ENCODE measurements at regions not wholly inside any gene's neighbourhood (a gene's known extent, or its start where the extent isn't known, plus 50 kb on each side); places are given as distances from the start of the nearest gene placed in this dataset.

DNA sequence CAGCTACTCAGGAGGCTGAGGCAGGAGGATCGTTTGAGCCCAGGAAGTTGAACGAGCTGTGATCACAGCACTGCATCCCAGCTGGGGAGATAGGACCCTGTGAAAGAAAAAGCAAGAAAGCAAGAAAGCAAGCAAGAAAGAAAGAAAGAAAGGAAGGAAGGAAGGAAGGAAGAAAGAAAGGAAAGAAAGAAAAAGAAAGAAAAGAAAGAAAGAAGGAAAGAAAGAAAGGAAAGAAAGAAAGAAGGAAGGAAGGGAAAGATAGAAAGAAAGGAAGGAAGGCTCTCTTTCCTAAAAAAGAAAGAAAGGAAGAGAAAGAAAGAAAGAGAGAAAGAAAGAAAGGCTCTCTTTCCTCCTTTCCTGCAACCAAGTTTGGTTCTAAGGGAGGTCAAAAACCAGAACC, 380.3 kb downstream of the PCNX1 start:
- Histone ChIP-seq H3K27ac (ENCODE audit: low read length) (no peak overlapping the region), H3K9me2 (replicated peaks; ENCODE audit: insufficient read depth, low read length) (no peaks in the 10 kb centered on the region), H3K4me3 (ENCODE audit: low read length) (no peak overlapping the region), H4K20me1 (ENCODE audit: insufficient read depth, low read depth, low read length) (no peaks in the 10 kb centered on the region), H3K27me3 (ENCODE audit: low read length) (no peaks in the 10 kb centered on the region), H3K79me2 (ENCODE audit: low read length) (no peaks in the 10 kb centered on the region), H2AFZ (ENCODE audit: low read length) (no peak overlapping the region), H3K9me3 (ENCODE audit: low read length) (no peaks in the 10 kb centered on the region), H3K4me1 (ENCODE audit: low read length) (no peaks in the 10 kb centered on the region), H3K36me3 (ENCODE audit: insufficient read depth, low read length) (no peaks in the 10 kb centered on the region), H3K4me2 (ENCODE audit: low read depth, low read length, poor library complexity, severe bottlenecking) (no peak overlapping the region), H3K9ac (ENCODE audit: low read length) (no peak overlapping the region)
- no peak for DNase-seq

DNA sequence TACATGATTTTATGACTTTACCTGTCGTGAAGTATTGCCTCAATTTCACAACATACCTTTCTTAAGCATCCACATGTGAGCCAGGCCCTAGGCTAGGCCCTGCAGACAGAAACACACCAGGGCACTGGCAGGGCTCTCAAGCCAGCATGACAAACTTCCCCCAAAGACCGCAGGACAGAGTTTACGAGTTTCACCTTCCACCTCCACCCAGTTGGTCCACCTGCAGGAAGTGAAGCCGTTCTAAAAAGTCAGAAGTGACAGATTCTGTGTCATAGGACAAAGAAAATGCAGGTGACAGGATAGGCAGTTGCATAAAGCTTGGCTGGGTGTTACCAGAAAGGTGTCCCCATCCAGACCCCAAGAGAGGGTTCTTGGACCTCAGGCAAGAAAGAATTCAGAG, 382.3 kb downstream of the PCNX1 start:
- H3K27ac ChIP-seq (ENCODE audit: low read length): no peak overlapping the region
- no peak overlapping the region for H3K4me2 ChIP-seq (ENCODE audit: low read depth, low read length, poor library complexity, severe bottlenecking)
- H4K20me1 ChIP-seq (ENCODE audit: insufficient read depth, low read depth, low read length): no peaks in the 10 kb centered on the region
- H3K9me2 ChIP-seq (replicated peaks; ENCODE audit: insufficient read depth, low read length): no peaks in the 10 kb centered on the region
- H3K9ac ChIP-seq (ENCODE audit: low read length): no peak overlapping the region
- no peaks in the 10 kb centered on the region for H3K79me2 ChIP-seq (ENCODE audit: low read length)
- DNase-seq: no peak
- H3K36me3 ChIP-seq (ENCODE audit: insufficient read depth, low read length): no peaks in the 10 kb centered on the region
- no peak overlapping the region for H2AFZ ChIP-seq (ENCODE audit: low read length)
- no peaks in the 10 kb centered on the region for H3K4me1 ChIP-seq (ENCODE audit: low read length)
- H3K4me3 ChIP-seq (ENCODE audit: low read length): no peak overlapping the region
- H3K9me3 ChIP-seq (ENCODE audit: low read length): no peaks in the 10 kb centered on the region
- H3K27me3 ChIP-seq (ENCODE audit: low read length): no peaks in the 10 kb centered on the region

DNA sequence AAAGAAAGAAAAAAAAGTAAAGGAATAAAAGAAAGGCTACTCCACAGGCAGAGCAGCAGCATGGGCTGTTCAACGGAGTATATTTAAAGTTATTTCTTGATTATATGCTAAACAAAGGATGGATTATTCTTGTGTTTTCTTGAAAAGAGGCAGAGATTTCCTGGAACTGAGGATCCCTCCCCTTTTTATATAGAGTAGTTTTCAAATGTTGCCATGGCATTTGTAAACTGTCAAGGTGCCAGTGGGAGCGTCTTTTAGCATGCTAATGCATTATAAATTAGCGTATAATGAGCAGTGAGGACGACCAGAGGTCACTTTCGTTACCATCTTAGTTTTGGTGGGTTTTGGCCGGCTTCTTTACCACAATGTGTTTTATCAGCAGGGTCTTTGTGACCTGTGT, 383.0 kb downstream of the PCNX1 start:
- no peak overlapping the region for H3K4me2 ChIP-seq (ENCODE audit: low read depth, low read length, poor library complexity, severe bottlenecking)
- no peak overlapping the region for H3K9ac ChIP-seq (ENCODE audit: low read length)
- no peaks in the 10 kb centered on the region for H3K4me1 ChIP-seq (ENCODE audit: low read length)
- no peak overlapping the region for H3K4me3 ChIP-seq (ENCODE audit: low read length)
- H3K9me3 ChIP-seq (ENCODE audit: low read length): no peaks in the 10 kb centered on the region
- H3K27me3 ChIP-seq (ENCODE audit: low read length): no peaks in the 10 kb centered on the region
- no peaks in the 10 kb centered on the region for H3K36me3 ChIP-seq (ENCODE audit: insufficient read depth, low read length)
- H3K79me2 ChIP-seq (ENCODE audit: low read length): no peaks in the 10 kb centered on the region
- no peak overlapping the region for H3K27ac ChIP-seq (ENCODE audit: low read length)
- no peak for DNase-seq
- H4K20me1 ChIP-seq (ENCODE audit: insufficient read depth, low read depth, low read length): no peaks in the 10 kb centered on the region
- no peaks in the 10 kb centered on the region for H3K9me2 ChIP-seq (replicated peaks; ENCODE audit: insufficient read depth, low read length)
- H2AFZ ChIP-seq (ENCODE audit: low read length): no peak overlapping the region

DNA sequence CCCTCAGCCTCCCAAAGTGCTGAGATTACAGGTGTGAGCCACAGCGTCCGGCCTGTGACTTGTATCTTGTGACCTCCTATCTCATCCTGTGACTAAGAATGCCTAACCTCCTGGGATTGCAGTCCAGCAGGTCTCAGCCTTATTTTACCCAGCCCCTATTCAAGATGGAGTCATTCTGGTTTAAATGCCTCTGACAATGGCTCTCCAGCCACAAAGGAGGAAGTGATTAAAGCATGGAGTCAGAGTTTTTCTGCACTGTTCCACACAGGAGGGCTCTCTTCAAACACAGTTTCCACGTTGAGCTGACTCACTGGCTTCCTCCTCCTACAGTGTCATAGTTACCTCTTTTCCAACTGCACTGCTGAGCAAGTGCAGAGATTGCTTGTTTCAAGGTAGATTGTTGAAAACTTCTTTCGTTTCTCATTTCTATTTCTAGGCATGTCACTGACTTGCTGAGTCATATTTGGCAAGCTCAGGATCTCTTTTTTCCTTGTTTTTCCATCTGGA, 383.8 kb downstream of the PCNX1 start:
- no peak for DNase-seq
- H4K20me1 ChIP-seq (ENCODE audit: insufficient read depth, low read depth, low read length): no peaks in the 10 kb centered on the region
- no peak overlapping the region for H2AFZ ChIP-seq (ENCODE audit: low read length)
- H3K36me3 ChIP-seq (ENCODE audit: insufficient read depth, low read length): no peaks in the 10 kb centered on the region
- H3K4me3 ChIP-seq (ENCODE audit: low read length): no peak overlapping the region
- H3K27ac ChIP-seq (ENCODE audit: low read length): no peak overlapping the region
- no peak overlapping the region for H3K4me2 ChIP-seq (ENCODE audit: low read depth, low read length, poor library complexity, severe bottlenecking)
- no peaks in the 10 kb centered on the region for H3K9me3 ChIP-seq (ENCODE audit: low read length)
- H3K9me2 ChIP-seq (replicated peaks; ENCODE audit: insufficient read depth, low read length): no peaks in the 10 kb centered on the region
- no peaks in the 10 kb centered on the region for H3K79me2 ChIP-seq (ENCODE audit: low read length)
- no peaks in the 10 kb centered on the region for H3K27me3 ChIP-seq (ENCODE audit: low read length)
- H3K9ac ChIP-seq (ENCODE audit: low read length): no peak overlapping the region
- no peaks in the 10 kb centered on the region for H3K4me1 ChIP-seq (ENCODE audit: low read length)

DNA sequence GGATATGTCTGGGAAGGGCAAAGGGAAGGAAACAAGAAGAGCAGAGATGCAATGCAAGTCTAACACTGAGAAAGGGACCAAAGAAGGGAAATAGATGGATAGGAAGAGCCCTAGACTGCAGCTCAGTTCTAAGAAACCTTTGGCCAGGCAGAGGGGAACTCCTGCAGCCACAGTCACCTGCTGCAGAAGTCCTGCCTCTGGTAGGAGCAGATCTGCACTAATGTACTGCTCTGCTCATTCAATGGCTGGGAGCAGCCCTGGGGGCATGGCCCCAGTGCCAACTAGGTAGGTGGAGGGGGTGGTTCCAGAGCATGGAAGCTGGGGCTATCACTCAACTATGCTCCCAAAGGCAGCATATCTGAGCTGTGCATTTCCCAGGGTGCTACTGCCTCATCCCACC, 388.9 kb downstream of the PCNX1 start:
- DNase-seq: no peak
- Histone ChIP-seq H3K27me3 (ENCODE audit: low read length) (no peaks in the 10 kb centered on the region), H3K4me3 (ENCODE audit: low read length) (no peak overlapping the region), H3K9me2 (replicated peaks; ENCODE audit: insufficient read depth, low read length) (no peaks in the 10 kb centered on the region), H2AFZ (ENCODE audit: low read length) (no peak overlapping the region), H4K20me1 (ENCODE audit: insufficient read depth, low read depth, low read length) (no peaks in the 10 kb centered on the region), H3K9ac (ENCODE audit: low read length) (no peak overlapping the region), H3K27ac (ENCODE audit: low read length) (no peak overlapping the region), H3K36me3 (ENCODE audit: insufficient read depth, low read length) (no peaks in the 10 kb centered on the region), H3K79me2 (ENCODE audit: low read length) (no peaks in the 10 kb centered on the region), H3K4me2 (ENCODE audit: low read depth, low read length, poor library complexity, severe bottlenecking) (no peak overlapping the region), H3K4me1 (ENCODE audit: low read length) (no peaks in the 10 kb centered on the region), H3K9me3 (ENCODE audit: low read length) (no peaks in the 10 kb centered on the region)

DNA sequence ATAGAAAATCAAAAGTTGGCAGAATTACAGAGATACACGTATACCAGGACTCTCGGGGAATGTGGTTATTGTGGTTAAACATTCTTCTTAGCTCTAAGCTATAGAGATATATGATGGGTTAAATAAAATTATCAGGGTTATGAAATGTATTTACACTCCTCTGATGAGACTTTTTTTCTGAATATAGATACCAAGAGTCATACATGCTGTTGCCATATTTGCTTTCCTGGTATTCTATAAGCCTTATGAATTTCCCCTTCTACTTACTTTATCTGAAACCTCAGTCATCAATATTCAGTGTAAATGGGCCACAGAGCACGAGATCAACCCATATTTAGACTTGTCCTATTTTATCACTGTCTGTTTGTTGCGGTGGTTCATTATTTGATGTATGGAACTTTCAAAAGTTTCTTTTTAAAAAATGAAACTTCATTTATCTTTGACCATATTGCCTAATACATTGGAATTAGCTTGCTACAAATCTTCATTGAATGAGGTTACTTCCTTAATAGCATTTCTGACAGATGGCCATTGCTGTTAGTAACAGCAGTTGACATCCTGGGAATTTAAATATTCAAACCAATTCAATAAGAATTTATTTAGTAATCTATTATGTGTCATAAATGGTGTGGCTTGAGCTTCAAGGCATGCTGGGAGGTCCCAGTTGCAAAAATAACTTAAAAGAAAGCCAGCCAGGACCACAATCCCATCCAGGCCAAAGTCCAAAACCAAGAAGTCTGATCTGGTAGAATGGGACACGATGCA, 393.5 kb downstream of the PCNX1 start:
- H3K9me2 ChIP-seq (replicated peaks; ENCODE audit: insufficient read depth, low read length): no peaks in the 10 kb centered on the region
- no peaks in the 10 kb centered on the region for H3K4me1 ChIP-seq (ENCODE audit: low read length)
- no peaks in the 10 kb centered on the region for H3K36me3 ChIP-seq (ENCODE audit: insufficient read depth, low read length)
- no peak for DNase-seq
- H3K27ac ChIP-seq (ENCODE audit: low read length): no peak overlapping the region
- no peak overlapping the region for H3K4me3 ChIP-seq (ENCODE audit: low read length)
- no peaks in the 10 kb centered on the region for H3K27me3 ChIP-seq (ENCODE audit: low read length)
- H3K9ac ChIP-seq (ENCODE audit: low read length): no peak overlapping the region
- no peaks in the 10 kb centered on the region for H4K20me1 ChIP-seq (ENCODE audit: insufficient read depth, low read depth, low read length)
- H3K9me3 ChIP-seq (ENCODE audit: low read length): no peaks in the 10 kb centered on the region
- H3K4me2 ChIP-seq (ENCODE audit: low read depth, low read length, poor library complexity, severe bottlenecking): no peak overlapping the region
- no peak overlapping the region for H2AFZ ChIP-seq (ENCODE audit: low read length)
- H3K79me2 ChIP-seq (ENCODE audit: low read length): no peaks in the 10 kb centered on the region

DNA sequence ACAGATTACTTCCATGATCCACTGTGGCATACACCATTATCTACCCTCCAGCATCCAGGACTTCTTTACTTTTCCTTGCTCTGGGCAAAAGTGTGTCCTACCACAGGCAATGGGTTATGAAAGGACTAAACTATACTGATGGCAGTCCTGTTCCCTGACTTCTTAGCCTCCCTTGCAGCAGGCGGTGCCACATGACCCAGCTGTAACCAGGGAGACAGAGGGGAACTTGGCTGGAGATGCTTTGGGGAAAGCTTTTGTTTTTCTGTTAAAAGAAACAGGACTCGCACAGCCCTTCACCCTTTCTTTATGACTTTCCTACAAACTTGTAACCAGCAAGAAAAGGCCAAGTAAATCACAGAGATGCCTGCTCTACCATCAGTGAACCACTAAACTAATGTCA, 394.4 kb downstream of the PCNX1 start:
- H3K9ac ChIP-seq (ENCODE audit: low read length): no peak overlapping the region
- no peak overlapping the region for H2AFZ ChIP-seq (ENCODE audit: low read length)
- H3K79me2 ChIP-seq (ENCODE audit: low read length): no peaks in the 10 kb centered on the region
- H4K20me1 ChIP-seq (ENCODE audit: insufficient read depth, low read depth, low read length): no peaks in the 10 kb centered on the region
- H3K27ac ChIP-seq (ENCODE audit: low read length): no peak overlapping the region
- no peak overlapping the region for H3K4me3 ChIP-seq (ENCODE audit: low read length)
- no peak for DNase-seq
- H3K9me3 ChIP-seq (ENCODE audit: low read length): no peaks in the 10 kb centered on the region
- no peaks in the 10 kb centered on the region for H3K27me3 ChIP-seq (ENCODE audit: low read length)
- H3K4me1 ChIP-seq (ENCODE audit: low read length): no peaks in the 10 kb centered on the region
- no peaks in the 10 kb centered on the region for H3K9me2 ChIP-seq (replicated peaks; ENCODE audit: insufficient read depth, low read length)
- H3K36me3 ChIP-seq (ENCODE audit: insufficient read depth, low read length): no peaks in the 10 kb centered on the region
- no peak overlapping the region for H3K4me2 ChIP-seq (ENCODE audit: low read depth, low read length, poor library complexity, severe bottlenecking)

DNA sequence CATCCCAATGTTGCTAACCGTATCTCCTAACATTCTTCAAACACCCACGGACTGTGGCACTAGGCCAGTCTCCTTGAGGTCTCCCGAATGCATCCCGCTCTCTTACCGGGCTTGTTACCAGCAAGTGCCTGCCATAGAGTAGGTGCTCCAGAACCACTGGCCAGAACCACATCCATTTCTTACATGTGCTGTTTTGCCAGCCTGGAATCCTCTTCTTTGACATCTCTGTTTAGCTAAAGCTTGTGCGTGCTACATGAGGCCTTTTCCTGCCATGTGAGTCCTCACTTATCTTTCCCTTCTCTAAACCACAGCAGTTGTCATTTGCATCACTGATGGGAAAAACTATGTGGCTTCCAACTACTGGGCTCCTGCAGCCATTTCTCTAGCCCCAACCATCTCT, 397.4 kb downstream of the PCNX1 start:
- Histone ChIP-seq H2AFZ (ENCODE audit: low read length) (no peak overlapping the region), H4K20me1 (ENCODE audit: insufficient read depth, low read depth, low read length) (no peaks in the 10 kb centered on the region), H3K4me1 (ENCODE audit: low read length) (no peaks in the 10 kb centered on the region), H3K9me2 (replicated peaks; ENCODE audit: insufficient read depth, low read length) (no peaks in the 10 kb centered on the region), H3K4me3 (ENCODE audit: low read length) (no peak overlapping the region), H3K27ac (ENCODE audit: low read length) (no peak overlapping the region), H3K9ac (ENCODE audit: low read length) (no peak overlapping the region), H3K4me2 (ENCODE audit: low read depth, low read length, poor library complexity, severe bottlenecking) (no peak overlapping the region), H3K9me3 (ENCODE audit: low read length) (no peaks in the 10 kb centered on the region), H3K36me3 (ENCODE audit: insufficient read depth, low read length) (no peaks in the 10 kb centered on the region), H3K27me3 (ENCODE audit: low read length) (no peaks in the 10 kb centered on the region), H3K79me2 (ENCODE audit: low read length) (no peaks in the 10 kb centered on the region)
- no peak for DNase-seq
